ENCODE measurements at regions not wholly inside any gene's neighbourhood (a gene's known extent, or its start where the extent isn't known, plus 50 kb on each side); places are given as distances from the start of the nearest gene placed in this dataset.
"Not testable (repeated sequence)": the region's sequence is repeated elsewhere in the genome, so short reads cannot be mapped to it uniquely, and the experiment has no call there.

- not testable (repeated sequence) for DNase-seq (ENCODE audit: low read depth in 2 of 2)
Measured at GRCh38 chr17:30686538-30687479, 137.7 kb downstream of the CRLF3 start.

- DNase-seq (ENCODE audit: low read depth in 2 of 2), result not testable (repeated sequence)
Measured at GRCh38 chr17:30682280-30682679, 142.2 kb downstream of the CRLF3 start.

- DNase-seq (ENCODE audit: low read depth in 2 of 2), result not testable (repeated sequence)
Measured at GRCh38 chr17:30680681-30681080, 143.8 kb downstream of the CRLF3 start.

- no peak for DNase-seq (ENCODE audit: low read depth in 2 of 2)
Measured at GRCh38 chr17:30677550-30678249, 146.8 kb downstream of the CRLF3 start.

- DNase-seq (ENCODE audit: low read depth in 2 of 2), result not testable (repeated sequence)
Measured at GRCh38 chr17:30675777-30676492, 148.6 kb downstream of the CRLF3 start.

- DNase-seq (ENCODE audit: low read depth in 2 of 2), result not testable (repeated sequence)
Measured at GRCh38 chr17:30669217-30669649, 155.3 kb downstream of the CRLF3 start.

GRCh38 chr17:30668360-30669181, 155.9 kb downstream of the CRLF3 start:
- DNase-seq (ENCODE audit: low read depth in 2 of 2), result not testable (repeated sequence)

GRCh38 chr17:30667657-30668359, 156.7 kb downstream of the CRLF3 start:
- DNase-seq (ENCODE audit: low read depth in 2 of 2), result not testable (repeated sequence)

GRCh38 chr17:30666838-30667656, 157.4 kb downstream of the CRLF3 start:
- not testable (repeated sequence) for DNase-seq (ENCODE audit: low read depth in 2 of 2)

- DNase-seq (ENCODE audit: low read depth in 2 of 2), result not testable (repeated sequence)
Measured at GRCh38 chr17:30663727-30664455, 160.6 kb downstream of the CRLF3 start.

GRCh38 chr17:30657148-30657547, 167.3 kb downstream of the CRLF3 start:
- not testable (repeated sequence) for DNase-seq (ENCODE audit: low read depth in 2 of 2)

- not testable (repeated sequence) for DNase-seq (ENCODE audit: low read depth in 2 of 2)
Measured at GRCh38 chr17:30653038-30653437, 171.5 kb downstream of the CRLF3 start.

- DNase-seq (ENCODE audit: low read depth in 2 of 2), result not testable (repeated sequence)
Measured at GRCh38 chr17:30650149-30650548, 172.9 kb downstream of the GOSR1 start.

- not testable (repeated sequence) for DNase-seq (ENCODE audit: low read depth in 2 of 2)
Measured at GRCh38 chr17:30648015-30648620, 170.9 kb downstream of the GOSR1 start.

- DNase-seq (ENCODE audit: low read depth in 2 of 2), result not testable (repeated sequence)
Measured at GRCh38 chr17:30645875-30646274, 168.7 kb downstream of the GOSR1 start.

GRCh38 chr17:30644713-30645112, 167.5 kb downstream of the GOSR1 start:
- DNase-seq (ENCODE audit: low read depth in 2 of 2), result not testable (repeated sequence)

- DNase-seq (ENCODE audit: low read depth in 2 of 2), result not testable (repeated sequence)
Measured at GRCh38 chr17:30644287-30644686, 167.1 kb downstream of the GOSR1 start.

GRCh38 chr17:30641428-30641827, 164.2 kb downstream of the GOSR1 start:
- not testable (repeated sequence) for DNase-seq (ENCODE audit: low read depth in 2 of 2)

Data from stimulated activated CD4-positive, alpha-beta T cell treated with anti-CD3 and anti-CD28 coated beads, Interleukin-15, amount 100 ng/mL, for 48 hours (primary cell).